K562 (cell line): ENCODE measurements at regions not wholly inside any gene's neighbourhood (a gene's known extent, or its start where the extent isn't known, plus 50 kb on each side); places are given as distances from the start of the nearest gene placed in this dataset.
A peak's percentile ranks its signal among the peaks of the same experiment; 100 is the strongest.

ENCODE experiments used
- ATAC-seq: fragments of 200-7000 bp; cut with Tn5 transposase; 3 replicates; pipeline ENCODE4 v1.9.1; 2020; ENCODE audit warnings: moderate library complexity
- BruUV-seq: library from RNA; stranded (reverse); fragments of 400-500 nt; replicated peaks from 2 replicates; lab custom pipeline; 2021; lab: Mats Ljungman, UMichigan
- CTCF ChIA-PET: fragments of 300-600 bp; formaldehyde crosslinking; extraction: SDS; loops from one replicate; lab custom pipeline; 2021; ENCODE audit warnings: low intra/inter-chr PET ratio; lab: Yijun Ruan, JAX
- POLR2A ChIA-PET: fragments of 300-600, 350-650 bp; sonication (Branson Sonifier 250); formaldehyde crosslinking; extraction: SDS; loops from one replicate; lab custom pipeline; 2021; ENCODE audit warnings: antibody characterized with exemption, inconsistent platforms; lab: Yijun Ruan, JAX
- DNase-seq, 4 experiments: peaks; one replicate each; pipeline versions ENCODE4 v3.0.0 to v3.0.0-alpha.2; 2011 to 2018; ENCODE audit warnings: low spot score in 3 of 4, mixed read lengths in 3 of 4; ENCODE audit errors: extremely low read depth in 1 of 4
- FAIRE-seq: peaks from 2 replicates; lab custom pipeline; 2011; peaks lifted over from hg19 to GRCh38; lab: Jason Lieb, UNC
- H2AFZ ChIP-seq: 2 replicates; pipeline ENCODE4 v1.6.0; 2011; ENCODE audit warnings: low read depth, low read length, control low read depth, inconsistent platforms
- H3K27ac ChIP-seq: fragments of 200-600 bp; 3 replicates; pipeline ENCODE4 v1.8.0; 2011; ENCODE audit warnings: low read depth, mild to moderate bottlenecking, control low read depth, inconsistent platforms, low read length, moderate library complexity, mixed read lengths; ENCODE audit errors: extremely low read depth
- H3K27me3 ChIP-seq, 2 experiments: fragments of 300-600 bp in 1 of 2; 2 replicates in 1 of 2; 3 replicates in 1 of 2; pipeline versions ENCODE4 v1.6.0 to v1.8.0; 2011; ENCODE audit warnings: inconsistent platforms in 2 of 2, low read length in 2 of 2, mild to moderate bottlenecking in 1 of 2, mixed read lengths in 1 of 2, moderate library complexity in 1 of 2; ENCODE audit not compliant: control insufficient read depth in 2 of 2, insufficient read depth in 2 of 2
- H3K36me3 ChIP-seq: fragments of 300-600 bp; 3 replicates; pipeline ENCODE4 v1.8.0; 2011; ENCODE audit warnings: mild to moderate bottlenecking, low read length, inconsistent platforms; ENCODE audit not compliant: control insufficient read depth, insufficient read depth
- H3K4me1 ChIP-seq, 2 experiments: fragments of 200-600 bp in 1 of 2; replicated peaks in 1 of 2; 2 replicates in 1 of 2; 3 replicates in 1 of 2; pipeline versions ENCODE4 v1.5.1 to v1.8.0; 2011; ENCODE audit warnings: inconsistent platforms in 2 of 2, low read length in 2 of 2, mild to moderate bottlenecking in 1 of 2, mixed read lengths in 1 of 2, moderate library complexity in 1 of 2; ENCODE audit not compliant: control insufficient read depth in 2 of 2, insufficient read depth in 2 of 2
- H3K4me2 ChIP-seq: 2 replicates; pipeline ENCODE4 v1.6.1; 2011; ENCODE audit warnings: low read length, control low read depth, inconsistent platforms, mixed read lengths; ENCODE audit not compliant: insufficient read depth
- H3K4me3 ChIP-seq: fragments of 200-600 bp; sonication (generic), shearing (Covaris generic); 2 replicates; pipeline ENCODE4 v1.5.1; 2016; ENCODE audit warnings: control low read depth, inconsistent platforms
- H3K79me2 ChIP-seq: fragments of 200-600 bp; 3 replicates; pipeline ENCODE4 v1.8.0; 2011; ENCODE audit warnings: low read length, inconsistent platforms; ENCODE audit not compliant: control insufficient read depth, insufficient read depth
- H3K9ac ChIP-seq, 2 experiments: 2 replicates each; pipeline versions ENCODE4 v1.6.0 to v1.6.1; 2011; ENCODE audit warnings: low read depth in 2 of 2, low read length in 2 of 2, control low read depth in 1 of 2, inconsistent platforms in 1 of 2, mild to moderate bottlenecking in 1 of 2, mixed read lengths in 1 of 2; ENCODE audit not compliant: insufficient read depth in 1 of 2
- H3K9me1 ChIP-seq: one replicate; pipeline ENCODE4 v1.6.0; 2011; ENCODE audit warnings: inconsistent platforms, mild to moderate bottlenecking, low read length, moderate library complexity; ENCODE audit not compliant: control insufficient read depth, insufficient read depth
- H3K9me3 ChIP-seq: replicated peaks from 2 replicates; pipeline ENCODE4 v1.5.1; 2011; ENCODE audit warnings: low read depth, low read length, inconsistent platforms; ENCODE audit not compliant: control insufficient read depth, insufficient read depth
- H4K20me1 ChIP-seq: replicated peaks from 2 replicates; pipeline ENCODE4 v1.6.1; 2011; ENCODE audit warnings: low read length, inconsistent platforms, mixed read lengths; ENCODE audit not compliant: control insufficient read depth, insufficient read depth
- CEBPG ChIP-seq, 3 experiments: fragments of 200-800 bp in 1 of 3; sonication (Bioruptor generic) in 1 of 3; sonication (generic) in 1 of 3; formaldehyde crosslinking in 1 of 3; IDR thresholded peaks in 2 of 3; conservative IDR thresholded peaks in 1 of 3; 2 replicates each; pipeline versions ENCODE4 v1.6.1 to v1.8.0; 2016 to 2022; ENCODE audit warnings: missing compliant biosample characterization in 2 of 3, missing genetic modification characterization in 2 of 3, mild to moderate bottlenecking in 1 of 3, missing genetic modification reagents in 1 of 3
- ETV1 ChIP-seq: fragments of 450-650 bp; conservative IDR thresholded peaks from 2 replicates; pipeline ENCODE4 v1.6.1; 2016; ENCODE audit warnings: missing genetic modification characterization, control low read depth, low read depth, missing compliant biosample characterization
- HIVEP1 ChIP-seq: fragments of 250-450 bp; sonication (Bioruptor Pico); IDR thresholded peaks from 2 replicates; pipeline ENCODE4 v1.4.0; 2020; ENCODE audit warnings: mild to moderate bottlenecking
- TBP ChIP-seq: optimal IDR thresholded peaks from 2 replicates; pipeline ENCODE3; 2011; ENCODE audit warnings: low read depth, low read length, improper control_type of control experiment
- YY1 ChIP-seq, 3 experiments: IDR thresholded peaks; 2 replicates each; pipeline ENCODE4 v1.6.1; 2011; ENCODE audit warnings: low read length in 2 of 3, mild to moderate bottlenecking in 2 of 3, moderate library complexity in 2 of 3, borderline replicate concordance in 1 of 3, control low read depth in 1 of 3, low read depth in 1 of 3; ENCODE audit not compliant: insufficient read depth in 3 of 3, insufficient replicate concordance in 2 of 3, control insufficient read depth in 1 of 3, insufficient read length in 1 of 3; ENCODE audit errors: extremely low read depth in 1 of 3
- ZNF79 ChIP-seq: fragments of 250-450 bp; sonication (Bioruptor Pico); IDR thresholded peaks from 2 replicates; pipeline ENCODE4 v1.4.0; 2020; ENCODE audit warnings: low read depth, mild to moderate bottlenecking, moderate library complexity
- WGBS: fragments of 100-300 bp; shearing (Covaris generic); methylation state at CpG from one replicate; pipeline ENCODE4 v1.1.6; 2016; ENCODE audit warnings: low coverage, mixed read lengths; ENCODE audit not compliant: insufficient coverage; ENCODE audit errors: missing lambda C conversion rate; 5-methylcytosine and 5-hydroxymethylcytosine counted together
- in situ Hi-C: fragments of 300-500 bp; cut with MboI; formaldehyde crosslinking; loops from 4 replicates; pipeline ENCODE4 v1.15.0; 2018; ENCODE audit warnings: inconsistent platforms, mixed read lengths
- intact Hi-C: fragments of 100-400 bp; cut with micrococcal nuclease; formaldehyde crosslinking; loops from 2 replicates; pipeline ENCODE4 v1.14.2; 2022

GRCh38 chr2:78546843-78547242 is 478.7 kb upstream of the REG3G start:
- Histone ChIP-seq H3K9me3 (no peaks in the 10 kb centered on the region), H3K9ac (peak overlapping the region; percentile 61 to 82), H2AFZ (peak overlapping the region; percentile 93), H4K20me1 (no peaks in the 10 kb centered on the region), H3K4me1 (no peaks in the 10 kb centered on the region), H3K79me2 (no peaks in the 10 kb centered on the region), H3K9me1 (no peaks in the 10 kb centered on the region), H3K27ac (peak overlapping the region; percentile 41; the same call in 2 of the 3 replicates), H3K27me3 (no peaks in the 10 kb centered on the region), H3K36me3 (no peaks in the 10 kb centered on the region), H3K4me2 (peak overlapping the region; percentile 62), H3K4me3 (peak overlapping the region; percentile 25)
- BruUV-seq = no TSS peak
- ChIA-PET POLR2A (interaction anchor here (0.7 kb wide), 1 partner anchor 324 kb away, joined by 3 read pairs; no protein-coding TSS in a partner anchor), CTCF (no interaction called here)
- intact Hi-C loops (no loop called here), in situ Hi-C loops (no loop called here)
- FAIRE-seq (peak; percentile 59), ATAC-seq (peak; percentile 69), DNase-seq (peak in 1 of 4 experiments; percentile 19)
- WGBS = 5% methylated on average over 14 of the region's 14 CpGs
- TF ChIP-seq HIVEP1 (CRISPR knock-in tag) (no peak), CEBPG (CRISPR knock-in tag; IDR thresholded peaks at IDR 0.05) (no peak), CEBPG (tag; conservative IDR thresholded peaks at IDR 0.05 in 1 of 2, IDR thresholded peaks at IDR 0.05 in 1 of 2) (no peak), ZNF79 (CRISPR knock-in tag) (no peak), YY1 (IDR thresholded peaks at IDR 0.05; ENCODE audit: borderline replicate concordance in 1 of 3, control insufficient read depth in 1 of 3, extremely low read depth in 1 of 3, insufficient read depth in 3 of 3, insufficient read length in 1 of 3, insufficient replicate concordance in 2 of 3, low read depth in 1 of 3, low read length in 2 of 3) (peak in 1 of 3 experiments; percentile 65), ETV1 (tag) (0 out of 2 replicates have a peak, but pooled peaks have one; percentile 11), TBP (no peak)
